ENCODE measurements at regions not wholly inside any gene's neighbourhood (a gene's known extent, or its start where the extent isn't known, plus 50 kb on each side); places are given as distances from the start of the nearest gene placed in this dataset.
"Not testable (repeated sequence)": the region's sequence is repeated elsewhere in the genome, so short reads cannot be mapped to it uniquely, and the experiment has no call there.

- ATAC-seq (replicated peaks in 1 of 4) (no peak), DNase-seq (no peak)
- no peaks in the 10 kb centered on the region for H3K4me1 Mint-ChIP-seq
- H3K9me3 Mint-ChIP-seq, result no peaks in the 10 kb centered on the region
- peaks cover 0 to 6% of the 10 kb centered on the region in 2 donors for H3K27me3 Mint-ChIP-seq
- no peak overlapping the region for H3K27ac Mint-ChIP-seq
- H3K27me3 ChIP-seq (replicated peaks in 1 of 2; ENCODE audit: control insufficient read depth in 2 of 2, extremely low read depth in 1 of 2, insufficient read depth in 2 of 2, low read length in 1 of 2), result no peaks in the 10 kb centered on the region
- H3K9me3 ChIP-seq, result no peaks in the 10 kb centered on the region
- no peaks in the 10 kb centered on the region for H3K36me3 Mint-ChIP-seq
- CTCF ChIA-PET, result no interaction called here
- no peak overlapping the region for H3K27ac ChIP-seq (ENCODE audit: low read length)
- no peak overlapping the region for H3K4me3 Mint-ChIP-seq
- POLR2A ChIA-PET, result no interaction called here
- WGBS (ENCODE audit: insufficient coverage), result no CpG with 5 or more reads among the region's 1 CpG
- H3K4me1 ChIP-seq (ENCODE audit: control insufficient read depth in 1 of 2, extremely low read depth in 1 of 2, insufficient read depth in 2 of 2, low read length in 2 of 2), result no peaks in the 10 kb centered on the region
- no peaks in the 10 kb centered on the region for H3K36me3 ChIP-seq (ENCODE audit: control insufficient read depth in 2 of 2, extremely low read depth in 1 of 2, insufficient read depth in 1 of 2, low read length in 1 of 2)
- H3K4me3 ChIP-seq (ENCODE audit: control insufficient read depth in 1 of 2, extremely low read depth in 1 of 2, low read length in 1 of 2), result no peak overlapping the region
Observed at GRCh38 chr6:19929312-19929711, 92.1 kb downstream of the ID4 start.

GRCh38 chr6:19934996-19935591 lies 97.9 kb downstream of the ID4 start:
- no peak overlapping the region for H3K4me3 Mint-ChIP-seq

GRCh38 chr6:19939321-19939720 lies 102.2 kb downstream of the ID4 start:
- H3K9me3 ChIP-seq; DNase-seq; H3K27ac ChIP-seq (ENCODE audit: low read length); H3K27me3 ChIP-seq (replicated peaks in 1 of 2; ENCODE audit: control insufficient read depth in 2 of 2, extremely low read depth in 1 of 2, insufficient read depth in 2 of 2, low read length in 1 of 2); CTCF ChIA-PET; POLR2A ChIA-PET; H3K27ac Mint-ChIP-seq; H3K36me3 ChIP-seq (ENCODE audit: control insufficient read depth in 2 of 2, extremely low read depth in 1 of 2, insufficient read depth in 1 of 2, low read length in 1 of 2); H3K4me3 Mint-ChIP-seq; H3K4me3 ChIP-seq (ENCODE audit: control insufficient read depth in 1 of 2, extremely low read depth in 1 of 2, low read length in 1 of 2); H3K9me3 Mint-ChIP-seq; H3K4me1 Mint-ChIP-seq; ATAC-seq (replicated peaks in 1 of 4); H3K27me3 Mint-ChIP-seq; H3K4me1 ChIP-seq (ENCODE audit: control insufficient read depth in 1 of 2, extremely low read depth in 1 of 2, insufficient read depth in 2 of 2, low read length in 2 of 2); H3K36me3 Mint-ChIP-seq: not testable (repeated sequence)
- 95% methylated on average over 18 of the region's 28 CpGs for WGBS (ENCODE audit: insufficient coverage)

More at GRCh38 chr6:19934996-19935591, 97.9 kb downstream of the ID4 start:
- Mint-ChIP-seq H3K36me3 (no peaks in the 10 kb centered on the region), H3K4me1 (no peaks in the 10 kb centered on the region), H3K27ac (no peak overlapping the region), H3K27me3 (peaks cover 0 to 3% of the 10 kb centered on the region in 2 donors), H3K9me3 (no peaks in the 10 kb centered on the region)
- DNase-seq (no peak), ATAC-seq (replicated peaks in 1 of 4) (no peak)
- ChIA-PET POLR2A (no interaction called here), CTCF (no interaction called here)
- Histone ChIP-seq H3K4me3 (ENCODE audit: control insufficient read depth in 1 of 2, extremely low read depth in 1 of 2, low read length in 1 of 2) (no peak overlapping the region), H3K27me3 (replicated peaks in 1 of 2; ENCODE audit: control insufficient read depth in 2 of 2, extremely low read depth in 1 of 2, insufficient read depth in 2 of 2, low read length in 1 of 2) (no peaks in the 10 kb centered on the region), H3K36me3 (ENCODE audit: control insufficient read depth in 2 of 2, extremely low read depth in 1 of 2, insufficient read depth in 1 of 2, low read length in 1 of 2) (no peaks in the 10 kb centered on the region), H3K9me3 (no peaks in the 10 kb centered on the region), H3K27ac (ENCODE audit: low read length) (no peak overlapping the region), H3K4me1 (ENCODE audit: control insufficient read depth in 1 of 2, extremely low read depth in 1 of 2, insufficient read depth in 2 of 2, low read length in 2 of 2) (no peaks in the 10 kb centered on the region)
- 87% methylated on average over 3 of the region's 5 CpGs for whole genome bisulfite sequencing (ENCODE audit: insufficient coverage)

GRCh38 chr6:19939926-19940325 lies 102.8 kb downstream of the ID4 start:
- WGBS (ENCODE audit: insufficient coverage), result no CpG with 5 or more reads among the region's 28 CpGs
- H3K9me3 ChIP-seq; CTCF ChIA-PET; H3K36me3 ChIP-seq (ENCODE audit: control insufficient read depth in 2 of 2, extremely low read depth in 1 of 2, insufficient read depth in 1 of 2, low read length in 1 of 2); H3K9me3 Mint-ChIP-seq; H3K4me1 ChIP-seq (ENCODE audit: control insufficient read depth in 1 of 2, extremely low read depth in 1 of 2, insufficient read depth in 2 of 2, low read length in 2 of 2); H3K27me3 ChIP-seq (replicated peaks in 1 of 2; ENCODE audit: control insufficient read depth in 2 of 2, extremely low read depth in 1 of 2, insufficient read depth in 2 of 2, low read length in 1 of 2); ATAC-seq (replicated peaks in 1 of 4); DNase-seq; H3K4me3 ChIP-seq (ENCODE audit: control insufficient read depth in 1 of 2, extremely low read depth in 1 of 2, low read length in 1 of 2); H3K4me3 Mint-ChIP-seq; H3K27me3 Mint-ChIP-seq; H3K27ac Mint-ChIP-seq; H3K27ac ChIP-seq (ENCODE audit: low read length); POLR2A ChIA-PET; H3K36me3 Mint-ChIP-seq; H3K4me1 Mint-ChIP-seq: not testable (repeated sequence)

- Histone ChIP-seq H3K9me3 (no peaks in the 10 kb centered on the region), H3K36me3 (ENCODE audit: control insufficient read depth in 2 of 2, extremely low read depth in 1 of 2, insufficient read depth in 1 of 2, low read length in 1 of 2) (no peaks in the 10 kb centered on the region), H3K4me3 (ENCODE audit: control insufficient read depth in 1 of 2, extremely low read depth in 1 of 2, low read length in 1 of 2) (no peak overlapping the region), H3K27me3 (replicated peaks in 1 of 2; ENCODE audit: control insufficient read depth in 2 of 2, extremely low read depth in 1 of 2, insufficient read depth in 2 of 2, low read length in 1 of 2) (no peaks in the 10 kb centered on the region), H3K27ac (ENCODE audit: low read length) (no peak overlapping the region), H3K4me1 (ENCODE audit: control insufficient read depth in 1 of 2, extremely low read depth in 1 of 2, insufficient read depth in 2 of 2, low read length in 2 of 2) (no peaks in the 10 kb centered on the region)
- POLR2A ChIA-PET, result no interaction called here
- no peak overlapping the region for H3K4me3 Mint-ChIP-seq
- H3K36me3 Mint-ChIP-seq, result no peaks in the 10 kb centered on the region
- ATAC-seq (replicated peaks in 1 of 4), result no peak
- H3K9me3 Mint-ChIP-seq, result peaks cover 0 to 7% (median 4%) of the 10 kb centered on the region in 3 donors
- DNase-seq, result no peak
- no peak overlapping the region for H3K27ac Mint-ChIP-seq
- no peaks in the 10 kb centered on the region for H3K27me3 Mint-ChIP-seq
- H3K4me1 Mint-ChIP-seq, result no peaks in the 10 kb centered on the region
- CTCF ChIA-PET, result no interaction called here
Observed at GRCh38 chr6:19943042-19943441, 105.9 kb downstream of the ID4 start.

GRCh38 chr6:19945843-19946358 lies 108.7 kb downstream of the ID4 start:
- no peaks in the 10 kb centered on the region for H3K9me3 ChIP-seq
- H3K27ac ChIP-seq (ENCODE audit: low read length), result no peak overlapping the region
- no peaks in the 10 kb centered on the region for H3K36me3 ChIP-seq (ENCODE audit: control insufficient read depth in 2 of 2, extremely low read depth in 1 of 2, insufficient read depth in 1 of 2, low read length in 1 of 2)
- H3K27me3 ChIP-seq (replicated peaks in 1 of 2; ENCODE audit: control insufficient read depth in 2 of 2, extremely low read depth in 1 of 2, insufficient read depth in 2 of 2, low read length in 1 of 2), result no peaks in the 10 kb centered on the region
- ATAC-seq (replicated peaks in 1 of 4) (no peak), DNase-seq (no peak)
- Mint-ChIP-seq H3K27me3 (no peaks in the 10 kb centered on the region), H3K36me3 (no peaks in the 10 kb centered on the region), H3K4me1 (no peaks in the 10 kb centered on the region), H3K9me3 (peaks cover 2 to 19% (median 12%) of the 10 kb centered on the region in 3 donors), H3K27ac (no peak overlapping the region), H3K4me3 (no peak overlapping the region)
- H3K4me1 ChIP-seq (ENCODE audit: control insufficient read depth in 1 of 2, extremely low read depth in 1 of 2, insufficient read depth in 2 of 2, low read length in 2 of 2), result no peaks in the 10 kb centered on the region
- H3K4me3 ChIP-seq (ENCODE audit: control insufficient read depth in 1 of 2, extremely low read depth in 1 of 2, low read length in 1 of 2), result no peak overlapping the region
- 73% methylated on average over 2 of the region's 3 CpGs for WGBS (ENCODE audit: insufficient coverage)
- ChIA-PET POLR2A (no interaction called here), CTCF (no interaction called here)

- ATAC-seq (replicated peaks in 1 of 4), result no peak
- H3K27ac Mint-ChIP-seq, result no peak overlapping the region
- H3K27me3 Mint-ChIP-seq, result no peaks in the 10 kb centered on the region
- H3K4me3 ChIP-seq (ENCODE audit: control insufficient read depth in 1 of 2, extremely low read depth in 1 of 2, low read length in 1 of 2), result no peak overlapping the region
- no peaks in the 10 kb centered on the region for H3K36me3 Mint-ChIP-seq
- no peaks in the 10 kb centered on the region for H3K4me1 ChIP-seq (ENCODE audit: control insufficient read depth in 1 of 2, extremely low read depth in 1 of 2, insufficient read depth in 2 of 2, low read length in 2 of 2)
- H3K9me3 Mint-ChIP-seq, result peaks cover 8 to 24% (median 12%) of the 10 kb centered on the region in 3 donors
- no peaks in the 10 kb centered on the region for H3K36me3 ChIP-seq (ENCODE audit: control insufficient read depth in 2 of 2, extremely low read depth in 1 of 2, insufficient read depth in 1 of 2, low read length in 1 of 2)
- H3K4me3 Mint-ChIP-seq, result no peak overlapping the region
- ChIA-PET POLR2A (no interaction called here), CTCF (no interaction called here)
- DNase-seq, result no peak
- no peak overlapping the region for H3K27ac ChIP-seq (ENCODE audit: low read length)
- H3K9me3 ChIP-seq, result no peaks in the 10 kb centered on the region
- no CpG with 5 or more reads among the region's 1 CpG for WGBS (ENCODE audit: insufficient coverage)
- H3K27me3 ChIP-seq (replicated peaks in 1 of 2; ENCODE audit: control insufficient read depth in 2 of 2, extremely low read depth in 1 of 2, insufficient read depth in 2 of 2, low read length in 1 of 2), result no peaks in the 10 kb centered on the region
- no peaks in the 10 kb centered on the region for H3K4me1 Mint-ChIP-seq
Observed at GRCh38 chr6:19949155-19949554, 112.0 kb downstream of the ID4 start.
